K562 (cell line): ENCODE measurements at regions not wholly inside any gene's neighbourhood (a gene's known extent, or its start where the extent isn't known, plus 50 kb on each side); places are given as distances from the start of the nearest gene placed in this dataset.

ENCODE experiments used
- ATAC-seq: fragments of 200-7000 bp; cut with Tn5 transposase; 3 replicates; pipeline ENCODE4 v1.9.1; 2020; ENCODE audit warnings: moderate library complexity
- BruUV-seq: library from RNA; stranded (reverse); fragments of 400-500 nt; replicated peaks from 2 replicates; lab custom pipeline; 2021; lab: Mats Ljungman, UMichigan
- CTCF ChIA-PET: fragments of 300-600 bp; formaldehyde crosslinking; extraction: SDS; loops from one replicate; lab custom pipeline; 2021; ENCODE audit warnings: low intra/inter-chr PET ratio; lab: Yijun Ruan, JAX
- POLR2A ChIA-PET: fragments of 300-600, 350-650 bp; sonication (Branson Sonifier 250); formaldehyde crosslinking; extraction: SDS; loops from one replicate; lab custom pipeline; 2021; ENCODE audit warnings: antibody characterized with exemption, inconsistent platforms; lab: Yijun Ruan, JAX
- DNase-seq, 4 experiments: peaks; one replicate each; pipeline versions ENCODE4 v3.0.0 to v3.0.0-alpha.2; 2011 to 2018; ENCODE audit warnings: low spot score in 3 of 4, mixed read lengths in 3 of 4; ENCODE audit errors: extremely low read depth in 1 of 4
- FAIRE-seq: peaks from 2 replicates; lab custom pipeline; 2011; peaks lifted over from hg19 to GRCh38; lab: Jason Lieb, UNC
- H2AFZ ChIP-seq: 2 replicates; pipeline ENCODE4 v1.6.0; 2011; ENCODE audit warnings: low read depth, low read length, control low read depth, inconsistent platforms
- H3K27ac ChIP-seq: fragments of 200-600 bp; 3 replicates; pipeline ENCODE4 v1.8.0; 2011; ENCODE audit warnings: low read depth, mild to moderate bottlenecking, control low read depth, inconsistent platforms, low read length, moderate library complexity, mixed read lengths; ENCODE audit errors: extremely low read depth
- H3K27me3 ChIP-seq, 2 experiments: fragments of 300-600 bp in 1 of 2; 2 replicates in 1 of 2; 3 replicates in 1 of 2; pipeline versions ENCODE4 v1.6.0 to v1.8.0; 2011; ENCODE audit warnings: inconsistent platforms in 2 of 2, low read length in 2 of 2, mild to moderate bottlenecking in 1 of 2, mixed read lengths in 1 of 2, moderate library complexity in 1 of 2; ENCODE audit not compliant: control insufficient read depth in 2 of 2, insufficient read depth in 2 of 2
- H3K36me3 ChIP-seq: fragments of 300-600 bp; 3 replicates; pipeline ENCODE4 v1.8.0; 2011; ENCODE audit warnings: mild to moderate bottlenecking, low read length, inconsistent platforms; ENCODE audit not compliant: control insufficient read depth, insufficient read depth
- H3K4me1 ChIP-seq, 2 experiments: fragments of 200-600 bp in 1 of 2; replicated peaks in 1 of 2; 2 replicates in 1 of 2; 3 replicates in 1 of 2; pipeline versions ENCODE4 v1.5.1 to v1.8.0; 2011; ENCODE audit warnings: inconsistent platforms in 2 of 2, low read length in 2 of 2, mild to moderate bottlenecking in 1 of 2, mixed read lengths in 1 of 2, moderate library complexity in 1 of 2; ENCODE audit not compliant: control insufficient read depth in 2 of 2, insufficient read depth in 2 of 2
- H3K4me2 ChIP-seq: 2 replicates; pipeline ENCODE4 v1.6.1; 2011; ENCODE audit warnings: low read length, control low read depth, inconsistent platforms, mixed read lengths; ENCODE audit not compliant: insufficient read depth
- H3K4me3 ChIP-seq: fragments of 200-600 bp; sonication (generic), shearing (Covaris generic); 2 replicates; pipeline ENCODE4 v1.5.1; 2016; ENCODE audit warnings: control low read depth, inconsistent platforms
- H3K79me2 ChIP-seq: fragments of 200-600 bp; 3 replicates; pipeline ENCODE4 v1.8.0; 2011; ENCODE audit warnings: low read length, inconsistent platforms; ENCODE audit not compliant: control insufficient read depth, insufficient read depth
- H3K9ac ChIP-seq, 2 experiments: 2 replicates each; pipeline versions ENCODE4 v1.6.0 to v1.6.1; 2011; ENCODE audit warnings: low read depth in 2 of 2, low read length in 2 of 2, control low read depth in 1 of 2, inconsistent platforms in 1 of 2, mild to moderate bottlenecking in 1 of 2, mixed read lengths in 1 of 2; ENCODE audit not compliant: insufficient read depth in 1 of 2
- H3K9me1 ChIP-seq: one replicate; pipeline ENCODE4 v1.6.0; 2011; ENCODE audit warnings: inconsistent platforms, mild to moderate bottlenecking, low read length, moderate library complexity; ENCODE audit not compliant: control insufficient read depth, insufficient read depth
- H3K9me3 ChIP-seq: replicated peaks from 2 replicates; pipeline ENCODE4 v1.5.1; 2011; ENCODE audit warnings: low read depth, low read length, inconsistent platforms; ENCODE audit not compliant: control insufficient read depth, insufficient read depth
- H4K20me1 ChIP-seq: replicated peaks from 2 replicates; pipeline ENCODE4 v1.6.1; 2011; ENCODE audit warnings: low read length, inconsistent platforms, mixed read lengths; ENCODE audit not compliant: control insufficient read depth, insufficient read depth
- FOXM1 ChIP-seq, 2 experiments: fragments of 450-650 bp in 1 of 2; sonication (generic) in 1 of 2; formaldehyde crosslinking in 1 of 2; IDR thresholded peaks; 2 replicates each; pipeline versions ENCODE4 v1.6.1 to v1.9.0; 2017 to 2022; ENCODE audit warnings: low read depth in 2 of 2, mild to moderate bottlenecking in 2 of 2, missing genetic modification reagents in 1 of 2, moderate library complexity in 1 of 2
- KLF13 ChIP-seq: fragments of 450-650 bp; IDR thresholded peaks from 2 replicates; pipeline ENCODE4 v1.6.1; 2016; ENCODE audit warnings: missing genetic modification characterization, low read depth, mild to moderate bottlenecking, missing compliant biosample characterization, moderate library complexity, borderline replicate concordance
- MEF2D ChIP-seq: conservative IDR thresholded peaks from 2 replicates; pipeline ENCODE4 v1.6.1; 2016; ENCODE audit warnings: low read depth, missing genetic modification characterization, missing compliant biosample characterization
- TBP ChIP-seq: optimal IDR thresholded peaks from 2 replicates; pipeline ENCODE3; 2011; ENCODE audit warnings: low read depth, low read length, improper control_type of control experiment
- ZNF561 ChIP-seq: fragments of 450-650 bp; formaldehyde crosslinking; conservative IDR thresholded peaks from 2 replicates; pipeline ENCODE4 v1.4.0; 2020; ENCODE audit warnings: mild to moderate bottlenecking, moderate library complexity
- ZNF696 ChIP-seq: fragments of 250-450 bp; sonication (Bioruptor Pico); conservative IDR thresholded peaks from 2 replicates; pipeline ENCODE4 v1.4.0; 2020; ENCODE audit warnings: mild to moderate bottlenecking, moderate library complexity
- WGBS: fragments of 100-300 bp; shearing (Covaris generic); methylation state at CpG from one replicate; pipeline ENCODE4 v1.1.6; 2016; ENCODE audit warnings: low coverage, mixed read lengths; ENCODE audit not compliant: insufficient coverage; ENCODE audit errors: missing lambda C conversion rate; 5-methylcytosine and 5-hydroxymethylcytosine counted together
- in situ Hi-C: fragments of 300-500 bp; cut with MboI; formaldehyde crosslinking; loops from 4 replicates; pipeline ENCODE4 v1.15.0; 2018; ENCODE audit warnings: inconsistent platforms, mixed read lengths
- intact Hi-C: fragments of 100-400 bp; cut with micrococcal nuclease; formaldehyde crosslinking; loops from 2 replicates; pipeline ENCODE4 v1.14.2; 2022
- TF ChIP-seq, protein P1 (sequence below), 2 experiments: fragments of 450-650 bp; IDR thresholded peaks; 2 replicates each; pipeline ENCODE4 v1.6.1; 2018; ENCODE audit warnings: mild to moderate bottlenecking in 2 of 2, low read depth in 1 of 2; ENCODE audit not compliant: partially characterized antibody in 2 of 2

DNA sequence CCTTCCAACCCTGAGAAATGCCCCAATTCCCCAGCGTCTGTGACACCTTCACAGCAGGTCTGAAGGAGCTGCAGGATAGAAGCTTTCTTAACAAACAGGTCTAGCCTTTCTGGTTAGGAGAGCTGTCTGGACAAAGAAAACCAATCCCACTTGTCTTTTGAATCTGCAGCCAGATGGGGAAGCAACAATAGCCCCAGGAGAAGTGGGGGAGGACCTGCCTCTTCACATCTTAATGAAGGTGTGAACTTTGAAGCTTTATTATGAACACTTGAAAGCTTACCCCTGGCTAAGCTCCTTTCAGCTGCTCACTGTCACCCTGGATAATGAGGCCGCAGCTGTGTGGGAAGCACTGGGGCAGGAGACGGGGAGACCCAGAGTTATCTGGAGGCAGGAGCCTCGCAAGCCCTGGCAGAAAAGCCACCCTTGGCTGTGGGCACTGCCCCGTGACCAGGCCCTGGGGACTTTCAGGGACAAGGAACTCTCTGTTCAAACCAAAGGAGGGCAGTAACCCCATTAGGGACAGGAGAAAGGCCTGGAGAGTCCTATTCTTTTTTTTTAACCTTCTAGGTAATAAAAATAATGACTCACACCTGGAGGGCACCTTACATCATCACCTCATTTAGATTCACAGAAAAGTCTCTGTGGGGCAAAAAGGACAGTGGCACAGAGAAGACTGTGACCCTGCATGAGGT lies 151.8 kb upstream of the RAD23B start:
- Histone ChIP-seq H3K9ac (no peak overlapping the region), H3K4me2 (no peak overlapping the region), H3K27ac (no peak overlapping the region), H3K36me3 (no peaks in the 10 kb centered on the region), H3K4me1 (no peaks in the 10 kb centered on the region), H3K79me2 (no peaks in the 10 kb centered on the region), H3K27me3 (peaks cover 0 to 28% of the 10 kb centered on the region in 2 experiments; a peak in 3 of 5 replicates), H4K20me1 (no peaks in the 10 kb centered on the region), H3K9me3 (no peaks in the 10 kb centered on the region), H3K9me1 (no peaks in the 10 kb centered on the region), H3K4me3 (no peak overlapping the region), H2AFZ (no peak overlapping the region)
- DNase-seq (no peak), ATAC-seq (no peak), FAIRE-seq (no peak)
- ChIA-PET POLR2A (interaction anchor here (1.2 kb wide), 1 partner anchor 12 kb away, joined by 3 read pairs; no protein-coding TSS in a partner anchor), CTCF (no interaction called here)
- in situ Hi-C loops (no loop called here), intact Hi-C loops (loop anchor here (10.0 kb wide), 1 partner anchor 214 kb away; no protein-coding TSS in a partner anchor)
- 2% methylated on average over 5 of the region's 5 CpGs for WGBS
- no TSS peak for BruUV-seq
- TF ChIP-seq ZNF696 (CRISPR knock-in tag) (no peak), KLF13 (no peak), FOXM1 (IDR thresholded peaks at IDR 0.05; ENCODE audit: low read depth) (no peak), FOXM1 (CRISPR knock-in tag; IDR thresholded peaks at IDR 0.05; ENCODE audit: low read depth) (no peak), ZNF561 (CRISPR knock-in tag) (no peak), MEF2D (tag) (no peak), TBP (no peak)
- TF ChIP-seq, protein P1, sequence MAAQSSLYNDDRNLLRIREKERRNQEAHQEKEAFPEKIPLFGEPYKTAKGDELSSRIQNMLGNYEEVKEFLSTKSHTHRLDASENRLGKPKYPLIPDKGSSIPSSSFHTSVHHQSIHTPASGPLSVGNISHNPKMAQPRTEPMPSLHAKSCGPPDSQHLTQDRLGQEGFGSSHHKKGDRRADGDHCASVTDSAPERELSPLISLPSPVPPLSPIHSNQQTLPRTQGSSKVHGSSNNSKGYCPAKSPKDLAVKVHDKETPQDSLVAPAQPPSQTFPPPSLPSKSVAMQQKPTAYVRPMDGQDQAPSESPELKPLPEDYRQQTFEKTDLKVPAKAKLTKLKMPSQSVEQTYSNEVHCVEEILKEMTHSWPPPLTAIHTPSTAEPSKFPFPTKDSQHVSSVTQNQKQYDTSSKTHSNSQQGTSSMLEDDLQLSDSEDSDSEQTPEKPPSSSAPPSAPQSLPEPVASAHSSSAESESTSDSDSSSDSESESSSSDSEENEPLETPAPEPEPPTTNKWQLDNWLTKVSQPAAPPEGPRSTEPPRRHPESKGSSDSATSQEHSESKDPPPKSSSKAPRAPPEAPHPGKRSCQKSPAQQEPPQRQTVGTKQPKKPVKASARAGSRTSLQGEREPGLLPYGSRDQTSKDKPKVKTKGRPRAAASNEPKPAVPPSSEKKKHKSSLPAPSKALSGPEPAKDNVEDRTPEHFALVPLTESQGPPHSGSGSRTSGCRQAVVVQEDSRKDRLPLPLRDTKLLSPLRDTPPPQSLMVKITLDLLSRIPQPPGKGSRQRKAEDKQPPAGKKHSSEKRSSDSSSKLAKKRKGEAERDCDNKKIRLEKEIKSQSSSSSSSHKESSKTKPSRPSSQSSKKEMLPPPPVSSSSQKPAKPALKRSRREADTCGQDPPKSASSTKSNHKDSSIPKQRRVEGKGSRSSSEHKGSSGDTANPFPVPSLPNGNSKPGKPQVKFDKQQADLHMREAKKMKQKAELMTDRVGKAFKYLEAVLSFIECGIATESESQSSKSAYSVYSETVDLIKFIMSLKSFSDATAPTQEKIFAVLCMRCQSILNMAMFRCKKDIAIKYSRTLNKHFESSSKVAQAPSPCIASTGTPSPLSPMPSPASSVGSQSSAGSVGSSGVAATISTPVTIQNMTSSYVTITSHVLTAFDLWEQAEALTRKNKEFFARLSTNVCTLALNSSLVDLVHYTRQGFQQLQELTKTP (IDR thresholded peaks at IDR 0.05; ENCODE audit: low read depth in 1 of 2, partially characterized antibody in 2 of 2) = no peak
